SK-N-DZ (cell line): ENCODE measurements at regions not wholly inside any gene's neighbourhood (a gene's known extent, or its start where the extent isn't known, plus 50 kb on each side); places are given as distances from the start of the nearest gene placed in this dataset.

Experiments used
- DNase-seq: peaks from one replicate; pipeline ENCODE4 v3.0.0-alpha.2; 2015; ENCODE audit warnings: low spot score

DNA sequence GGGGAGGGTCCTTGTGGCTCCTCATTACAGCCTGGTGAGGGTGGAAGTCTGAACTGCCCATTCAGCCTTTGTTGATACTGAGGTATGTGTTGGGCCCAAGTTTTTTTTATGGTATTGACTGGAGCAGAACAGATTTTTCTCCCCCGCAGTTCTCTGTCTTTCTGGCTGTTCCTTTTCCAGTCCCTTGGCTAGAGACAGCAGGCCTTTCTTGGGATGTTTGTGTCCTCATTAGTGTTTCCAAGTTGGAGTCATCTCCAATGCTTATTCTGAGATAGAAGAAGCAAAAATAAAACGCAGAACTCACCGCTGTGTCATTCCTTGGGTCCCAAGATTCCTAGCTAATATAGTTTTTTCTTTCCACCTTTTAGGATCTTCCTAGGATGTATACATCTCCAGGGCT lies 193.3 kb downstream of the RAMP3 start:
- DNase-seq: no peak

DNA sequence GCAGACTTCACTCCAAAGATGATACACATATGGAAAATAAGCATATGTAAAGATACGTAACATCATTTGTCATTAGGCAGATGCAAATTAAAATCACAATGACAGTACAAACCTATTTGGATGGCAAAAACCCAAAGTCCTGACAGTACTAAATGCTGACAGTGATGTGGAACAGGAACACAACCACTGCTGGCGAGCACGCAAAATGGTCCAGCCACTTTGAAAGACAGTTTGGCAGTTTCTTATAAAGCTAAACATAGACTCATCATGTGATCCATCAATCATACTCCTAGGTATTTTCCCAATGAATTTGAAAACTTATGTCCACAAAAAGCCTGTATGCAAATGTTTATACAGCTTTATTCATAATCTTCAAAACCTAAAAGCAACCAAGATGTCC lies 200.7 kb downstream of the RAMP3 start:
- DNase-seq: no peak

DNA sequence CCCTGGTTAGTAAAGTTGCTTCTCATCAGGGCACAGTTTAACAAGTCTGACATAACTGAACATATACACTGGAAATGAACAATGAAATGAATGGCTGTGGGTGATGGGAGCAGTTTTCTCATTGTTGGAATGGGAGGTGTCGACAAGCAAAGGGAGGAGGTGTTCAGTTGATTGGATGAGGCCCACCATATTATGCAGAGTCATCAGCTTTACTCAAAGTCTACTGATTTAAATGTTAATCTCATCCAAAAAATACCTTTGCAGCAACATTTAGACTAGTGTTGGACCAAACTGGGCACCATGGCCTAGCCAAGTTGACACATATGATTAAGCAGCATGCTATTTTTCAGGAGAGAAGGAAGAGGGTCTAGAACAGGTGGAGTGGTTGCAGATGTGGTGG lies 201.7 kb downstream of the RAMP3 start:
- no peak for DNase-seq

DNA sequence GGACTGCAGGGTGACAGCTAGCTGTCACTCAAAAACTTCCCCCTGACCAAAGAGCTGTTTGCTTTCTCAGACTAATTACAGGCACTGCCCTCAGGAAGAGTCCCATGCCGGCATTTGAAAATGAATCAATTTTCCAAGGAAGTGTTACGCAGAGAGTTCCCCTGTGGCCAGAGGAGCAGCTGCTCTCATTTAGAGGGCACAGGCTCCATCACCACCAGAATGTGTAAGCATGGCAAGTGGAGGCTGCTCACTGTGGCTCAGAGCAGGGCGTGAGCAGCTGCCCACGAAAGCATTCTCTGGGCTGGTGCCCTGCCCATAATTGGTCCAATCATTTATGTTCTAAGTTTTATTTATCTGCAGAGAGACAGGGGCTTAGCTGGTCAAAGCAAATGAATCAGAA lies 202.2 kb downstream of the RAMP3 start:
- DNase-seq: no peak

DNA sequence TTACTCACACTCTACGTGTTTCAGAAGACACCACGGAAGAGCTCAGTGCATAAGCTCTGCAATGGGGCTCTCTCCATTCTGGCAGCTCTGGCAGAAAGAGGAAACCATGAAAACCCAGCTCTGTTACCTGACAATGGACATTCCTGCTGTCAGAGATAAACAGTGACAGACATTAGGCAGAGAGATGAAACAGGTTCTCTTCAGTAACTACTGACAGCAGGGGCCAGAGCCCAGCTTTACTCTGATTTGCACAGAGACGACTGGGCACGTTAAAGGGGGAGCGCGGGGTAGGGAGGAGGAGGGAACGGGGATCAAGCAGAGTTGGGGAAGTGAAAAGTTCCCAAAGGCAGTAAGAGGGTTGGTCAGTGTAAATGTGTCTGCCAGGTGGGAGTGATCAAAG lies 206.1 kb downstream of the RAMP3 start:
- DNase-seq: peak; percentile 48

DNA sequence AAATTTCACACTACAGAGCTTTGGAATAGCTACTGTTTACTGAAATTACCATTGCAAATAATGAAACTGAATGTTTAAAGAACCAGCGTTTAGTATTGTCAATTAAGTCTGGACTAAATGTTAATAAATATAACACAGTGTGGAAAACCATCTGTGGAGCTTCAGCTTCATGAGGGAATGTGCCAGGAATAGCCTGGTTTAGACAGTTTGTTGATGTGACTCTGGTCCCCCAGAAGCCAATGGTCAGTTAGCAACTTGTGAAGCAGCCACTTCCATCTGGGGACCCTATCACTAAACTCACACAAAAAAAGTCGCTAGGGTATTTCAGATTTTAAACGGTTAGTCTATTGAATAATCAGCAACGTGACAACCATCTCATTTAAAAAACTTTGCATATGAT lies 207.8 kb downstream of the RAMP3 start:
- no peak for DNase-seq

DNA sequence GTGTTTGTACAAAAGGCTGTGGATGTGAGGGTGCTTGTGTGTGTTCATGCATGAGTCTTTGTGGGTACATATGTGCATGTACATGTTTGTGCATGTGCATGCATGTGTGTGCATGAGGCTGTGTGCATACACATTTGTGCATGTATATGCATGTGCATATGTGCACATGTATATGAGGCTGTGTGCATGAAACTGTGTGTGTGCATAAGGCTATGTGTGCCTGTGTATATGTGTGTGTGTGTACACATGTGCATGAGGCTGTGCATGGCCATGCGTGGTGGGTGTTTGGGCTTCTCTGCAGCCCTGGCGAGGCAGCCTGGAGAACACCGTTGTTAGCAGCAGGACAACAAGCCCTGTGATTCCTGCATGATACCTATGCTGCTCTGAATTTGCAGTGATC lies 207.7 kb upstream of the ADCY1 start:
- DNase-seq: no peak

DNA sequence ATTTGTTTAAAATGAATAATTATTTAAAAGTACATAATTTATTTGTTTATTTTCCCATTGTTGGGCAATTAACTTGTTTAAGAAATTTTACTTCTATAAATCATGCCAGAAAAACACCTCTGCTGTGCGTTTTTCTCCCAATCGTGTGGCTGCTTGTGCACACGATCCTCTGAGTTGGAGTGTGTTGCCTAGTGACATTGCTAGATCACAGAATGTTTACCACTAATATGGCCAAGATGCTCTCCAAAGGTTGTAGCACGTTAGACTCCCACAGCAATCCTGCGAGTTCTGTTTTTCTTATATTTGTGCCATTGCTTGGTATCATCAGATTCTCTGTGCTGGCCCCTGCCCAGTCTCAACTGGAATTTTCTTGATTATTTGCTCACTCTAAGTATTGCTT lies 207.1 kb upstream of the ADCY1 start:
- DNase-seq: no peak

DNA sequence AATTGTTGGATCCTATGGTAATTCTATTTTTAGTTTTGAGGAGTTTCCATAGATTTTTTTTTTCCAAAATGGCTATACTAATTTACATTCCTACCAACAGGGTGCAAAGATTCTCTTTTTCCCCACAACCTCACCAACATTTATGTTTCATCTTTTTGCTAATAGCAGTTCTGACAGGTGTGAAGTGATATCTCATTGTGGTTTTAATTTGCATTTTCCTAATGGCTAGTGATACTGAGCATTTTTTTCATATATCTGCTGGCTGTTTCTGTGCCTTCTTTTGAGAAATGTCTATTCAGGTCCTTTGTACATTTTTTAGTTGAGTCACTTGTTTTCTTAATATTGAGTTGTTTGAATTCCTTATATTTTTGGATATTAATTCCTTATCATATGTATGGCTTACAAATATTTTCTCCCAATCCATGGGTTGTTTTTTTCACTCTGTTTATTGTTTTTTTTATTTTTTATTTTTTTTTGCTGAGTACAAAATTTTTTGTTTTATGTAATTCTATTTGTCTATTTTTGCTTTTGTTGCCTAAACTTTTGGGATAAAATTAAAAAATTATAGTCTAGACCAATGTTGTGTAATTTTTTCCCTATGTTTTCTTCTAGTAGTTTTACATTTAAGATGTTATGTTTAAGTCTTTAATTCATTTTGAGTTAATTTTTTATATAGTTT lies 205.9 kb upstream of the ADCY1 start:
- no peak for DNase-seq

DNA sequence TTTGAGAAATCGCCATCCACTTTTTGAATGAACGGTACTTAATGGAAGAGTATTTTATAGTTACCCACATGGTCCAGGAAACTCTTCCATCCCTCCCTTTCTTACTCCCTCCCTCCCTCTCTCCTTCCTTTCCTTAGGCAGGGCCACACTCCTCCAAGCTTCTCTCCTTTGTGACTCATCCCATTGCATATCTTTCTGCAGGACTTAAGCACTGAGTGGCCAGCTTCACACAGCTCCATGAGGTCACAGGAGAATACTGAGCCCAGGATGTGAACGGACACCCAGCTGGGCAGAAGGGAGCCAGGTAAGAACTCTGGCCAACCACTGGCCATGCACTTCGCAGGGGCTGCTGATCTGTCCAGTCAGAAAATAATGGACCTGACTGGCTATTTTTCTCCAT lies 189.7 kb upstream of the ADCY1 start:
- DNase-seq: no peak

DNA sequence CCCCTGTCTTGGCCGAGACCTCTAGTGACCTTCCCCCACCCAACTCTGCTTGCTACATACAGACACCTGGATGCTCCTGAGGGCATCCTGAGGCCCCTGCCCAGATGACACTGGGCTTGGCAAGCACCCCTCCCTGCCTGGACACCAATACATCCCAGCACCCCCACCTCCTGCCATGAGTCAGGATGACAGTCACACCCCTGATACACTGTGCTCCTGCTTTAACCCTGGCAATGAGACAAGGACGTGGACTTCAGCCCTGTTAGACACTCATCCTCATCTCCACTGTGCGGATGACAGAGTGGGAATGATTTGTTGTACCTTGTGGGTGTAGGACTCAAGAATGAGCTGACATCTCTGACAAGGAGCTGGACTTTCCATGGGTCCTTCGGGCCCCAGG lies 186.3 kb upstream of the ADCY1 start:
- DNase-seq: no peak

DNA sequence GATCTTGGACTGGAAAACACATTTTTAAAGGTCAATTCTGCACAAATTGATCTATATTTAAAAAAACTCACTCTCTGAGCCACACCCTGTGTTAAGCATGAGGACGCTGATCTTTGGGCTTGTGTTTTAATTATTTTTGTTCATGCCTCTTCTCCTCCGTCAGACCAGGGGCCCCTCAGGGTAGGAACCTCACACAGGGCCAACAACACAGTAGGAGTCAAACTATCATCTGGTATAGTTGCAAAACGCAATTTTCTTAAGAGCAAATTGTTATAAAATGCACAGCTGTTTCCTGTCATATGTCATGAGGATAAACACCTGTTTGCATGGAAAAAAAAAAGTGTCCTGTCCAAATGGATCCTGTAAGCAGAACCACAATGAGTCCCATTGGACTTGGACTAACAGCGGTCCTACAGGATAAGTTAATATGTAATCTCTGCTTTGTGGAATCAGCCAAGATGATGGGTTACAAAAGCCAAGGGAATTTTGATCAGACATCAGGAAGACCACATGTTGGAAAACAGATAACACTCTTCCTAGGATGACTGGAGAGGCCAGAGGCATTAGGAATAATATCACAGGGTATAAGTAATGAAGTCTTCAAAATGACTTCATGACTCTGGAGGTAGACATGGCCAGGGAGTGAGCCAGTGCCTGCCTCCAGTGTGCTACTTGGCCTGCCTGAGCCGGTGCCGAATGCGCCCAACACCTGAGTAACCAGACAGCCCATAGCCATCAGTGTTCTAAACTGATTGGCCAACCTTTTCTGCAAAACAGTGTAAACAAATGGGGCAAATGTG lies 184.9 kb upstream of the ADCY1 start:
- DNase-seq: no peak

DNA sequence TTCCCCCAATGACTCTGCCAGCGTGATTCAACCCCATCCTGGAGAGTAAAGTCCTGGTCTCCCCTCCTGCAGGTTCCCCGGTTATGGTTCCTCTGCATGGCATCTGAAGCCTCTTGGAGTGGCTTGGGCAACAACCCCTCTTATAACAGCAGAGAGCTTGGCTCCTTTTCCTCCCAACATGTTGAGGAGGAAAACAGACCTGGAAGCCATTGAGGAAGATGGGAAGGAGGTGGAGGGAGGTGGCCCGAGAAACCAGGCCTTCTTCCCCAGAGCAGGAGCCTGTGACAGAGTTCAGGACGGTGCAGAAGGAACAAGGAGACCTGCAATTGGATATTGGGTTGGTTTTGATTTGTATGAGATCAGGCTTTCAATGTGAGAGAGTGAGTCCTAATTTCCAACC lies 184.0 kb upstream of the ADCY1 start:
- no peak for DNase-seq

DNA sequence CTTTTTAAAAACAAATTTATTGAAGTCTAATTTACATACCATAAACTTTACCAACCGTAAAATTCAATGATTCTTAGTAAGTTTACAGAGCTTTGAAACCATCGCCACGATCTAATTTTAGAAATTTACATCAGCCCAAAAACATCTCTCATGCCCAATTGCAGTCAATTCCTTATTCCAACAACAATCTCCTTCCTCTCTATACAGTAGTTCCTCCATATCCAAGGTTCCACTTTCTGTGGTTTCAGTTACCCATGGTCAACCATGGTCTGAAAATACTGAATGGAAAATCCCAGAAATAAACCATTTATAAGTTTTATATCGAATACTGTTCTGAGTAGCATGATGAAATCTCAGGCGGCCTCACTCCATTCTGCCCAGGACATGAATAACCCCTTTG lies 183.4 kb upstream of the ADCY1 start:
- no peak for DNase-seq

DNA sequence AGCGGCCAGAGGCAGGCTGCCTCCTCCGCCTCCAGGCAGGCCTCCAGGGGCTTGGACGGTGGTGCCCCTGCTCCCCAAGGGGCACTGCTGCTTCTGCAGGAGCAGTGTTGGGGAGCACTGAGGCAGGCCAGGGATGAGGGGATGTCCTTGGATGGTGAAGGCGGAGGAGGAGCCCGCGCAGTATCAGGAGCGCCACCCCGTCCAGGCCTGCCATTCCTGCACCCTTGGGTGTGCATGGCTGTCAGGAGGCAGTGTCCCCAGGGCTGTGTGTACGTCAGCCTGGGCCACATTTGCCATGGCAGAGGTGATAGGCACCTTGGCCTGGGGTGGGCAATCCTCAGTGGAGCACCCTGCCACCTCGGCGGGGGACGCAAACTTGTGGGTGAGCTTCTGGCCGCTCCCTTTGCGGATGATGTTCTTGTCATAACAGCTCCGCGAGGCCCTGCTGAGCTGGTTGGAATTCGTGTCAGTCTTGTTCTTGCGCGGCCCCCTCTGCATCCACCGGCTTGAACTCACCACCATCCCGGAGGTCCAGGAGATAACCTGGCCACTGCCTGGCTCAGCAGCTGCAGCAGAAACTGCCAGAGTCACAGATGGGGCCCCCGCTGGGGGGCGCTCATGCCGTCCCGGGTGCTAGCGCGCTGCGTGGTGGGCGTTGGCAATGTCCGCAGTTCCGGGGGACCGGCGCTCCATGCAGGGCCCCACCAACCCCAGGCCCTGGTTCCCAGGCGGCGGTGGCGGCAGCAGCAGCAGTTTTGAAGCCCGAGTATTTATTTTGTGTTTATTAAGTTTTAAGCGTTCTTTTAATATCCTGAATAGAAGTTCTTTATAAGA lies 182.3 kb upstream of the ADCY1 start:
- DNase-seq: no peak

DNA sequence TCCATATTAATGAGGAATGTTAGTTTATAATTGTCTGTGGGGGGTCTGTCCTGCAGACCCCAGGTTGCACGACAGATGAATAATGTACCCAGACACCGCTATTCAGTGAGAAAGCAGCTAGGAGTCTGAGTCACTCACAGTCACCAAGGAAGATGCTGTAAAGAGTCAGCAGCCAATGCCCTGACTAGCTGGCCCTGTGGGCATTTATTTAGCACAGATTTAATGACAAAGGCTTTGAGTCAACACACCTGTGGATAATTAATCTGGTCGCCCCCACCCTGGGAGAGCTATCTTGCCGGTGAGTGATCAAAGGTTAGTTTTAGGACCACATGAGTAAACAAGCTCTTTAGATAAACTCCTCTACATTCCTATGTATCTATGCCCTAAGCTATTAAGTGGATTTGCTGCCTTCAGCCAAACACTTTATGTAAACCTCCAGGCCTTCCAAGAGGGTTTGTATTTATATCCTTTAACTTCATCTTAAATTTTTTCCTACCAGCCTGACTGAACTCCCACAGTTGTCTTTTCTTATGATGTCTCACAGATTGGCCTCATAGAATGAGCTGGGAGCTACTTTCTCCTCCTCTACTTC lies 180.0 kb upstream of the ADCY1 start:
- no peak for DNase-seq

DNA sequence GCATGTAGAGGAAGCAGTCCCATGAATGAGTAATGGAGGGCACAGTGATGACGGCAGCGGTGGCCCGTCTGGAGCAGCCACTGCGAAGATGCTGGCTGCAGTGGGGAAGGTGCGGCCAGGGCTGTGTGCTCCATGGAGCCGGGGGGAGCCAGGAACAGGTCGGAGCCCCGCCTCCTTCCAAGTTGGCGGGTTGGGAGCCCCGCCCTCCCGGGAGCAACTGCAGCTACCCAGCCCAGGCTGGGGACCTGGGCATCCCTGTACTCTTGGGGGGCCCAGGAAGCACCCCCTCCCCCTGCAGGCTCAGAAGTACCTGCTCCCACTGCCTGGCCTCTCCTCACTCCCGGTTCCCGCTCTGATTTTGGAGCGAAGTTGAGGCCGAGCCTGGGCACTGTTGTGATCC lies 175.1 kb upstream of the ADCY1 start:
- DNase-seq: no peak

DNA sequence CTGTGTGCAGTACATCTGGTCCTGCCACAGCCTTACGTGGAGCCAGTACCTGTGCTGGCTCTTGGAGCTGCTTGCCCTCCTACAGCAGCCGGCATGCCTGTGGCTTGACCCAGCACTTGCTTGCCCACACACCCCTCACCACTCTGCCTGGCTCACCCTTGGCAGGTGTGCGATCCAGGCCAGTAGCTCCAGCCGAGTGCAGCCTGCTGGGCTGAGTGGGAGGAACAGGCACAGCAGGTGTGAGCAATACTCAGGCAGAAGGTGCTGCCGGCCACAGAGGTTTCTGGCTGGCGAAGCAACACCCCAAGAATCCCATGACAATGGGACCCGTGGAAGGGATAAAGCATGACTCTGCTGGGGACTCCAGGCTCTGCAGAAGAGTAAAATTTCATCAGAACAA lies 173.5 kb upstream of the ADCY1 start:
- DNase-seq: no peak

DNA sequence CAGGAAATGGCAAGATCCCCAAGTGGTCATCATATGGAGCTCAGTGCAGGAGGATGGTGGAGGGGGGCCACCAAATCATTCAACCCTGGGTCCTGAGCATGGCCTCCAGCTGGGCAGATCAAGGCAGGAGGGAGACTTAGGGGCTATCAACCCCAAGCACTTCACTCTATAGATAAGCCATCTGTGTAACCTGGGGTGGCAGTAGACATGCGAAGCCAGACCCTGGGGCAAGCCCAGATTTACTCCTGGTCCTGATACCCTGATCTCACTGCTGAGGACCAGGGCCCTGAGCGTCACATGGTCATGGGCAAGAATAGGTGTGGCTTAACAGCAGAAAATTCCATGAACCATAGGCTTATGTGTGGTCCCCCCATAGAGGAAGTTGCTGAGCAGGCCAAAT lies 173.0 kb upstream of the ADCY1 start:
- DNase-seq: no peak

DNA sequence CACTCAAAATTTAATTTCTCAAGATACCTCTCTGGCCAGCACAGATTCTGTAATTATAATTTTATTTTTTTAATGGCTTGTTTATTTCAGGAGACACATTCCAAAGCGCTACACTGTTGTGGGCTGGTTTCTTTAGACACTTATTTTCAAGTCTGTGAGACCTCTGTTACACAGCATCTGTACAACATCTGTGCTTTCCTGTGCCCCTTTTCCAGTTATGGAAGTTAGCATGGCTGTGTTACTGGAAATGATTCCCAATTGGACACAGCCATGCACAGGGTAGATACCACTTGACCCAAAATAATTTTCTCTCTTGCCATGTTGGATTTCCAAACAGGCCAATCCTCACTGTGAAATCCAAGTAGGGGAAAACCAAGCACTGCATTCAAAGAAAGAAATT lies 172.3 kb upstream of the ADCY1 start:
- no peak for DNase-seq

DNA sequence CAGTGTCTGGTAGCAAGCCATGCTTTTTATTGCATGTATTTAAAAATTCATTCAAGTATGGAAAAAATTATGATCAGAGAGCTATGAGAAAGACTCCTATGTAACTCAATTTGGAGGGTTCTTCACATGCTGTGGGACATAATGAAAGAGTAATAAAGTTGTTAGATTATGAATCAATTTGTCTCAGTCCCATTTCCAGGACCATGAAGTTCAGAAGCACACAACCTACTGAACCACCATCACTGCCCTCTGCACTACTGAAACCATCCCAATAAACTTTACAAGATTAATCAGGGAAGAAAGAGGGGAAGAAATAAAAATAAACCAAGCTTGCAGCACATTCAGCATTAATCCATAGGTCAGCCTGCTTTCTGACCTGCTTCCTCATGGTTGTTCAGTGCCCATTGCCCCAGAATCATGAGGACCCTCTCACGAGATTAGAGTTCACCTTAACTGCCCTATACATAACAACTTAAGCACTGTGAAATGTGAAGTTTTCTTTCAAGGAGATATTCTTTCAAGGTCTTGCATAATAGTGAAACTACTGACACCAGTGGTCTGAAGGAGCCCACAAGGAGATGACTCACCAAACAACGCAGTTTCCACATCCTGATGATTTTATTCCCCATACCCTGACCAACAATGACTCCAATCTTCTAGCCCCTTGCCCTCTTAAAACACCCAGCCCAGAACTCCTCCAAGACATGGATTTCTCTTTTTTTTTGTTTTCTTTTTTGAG lies 171.5 kb upstream of the ADCY1 start:
- DNase-seq: no peak

DNA sequence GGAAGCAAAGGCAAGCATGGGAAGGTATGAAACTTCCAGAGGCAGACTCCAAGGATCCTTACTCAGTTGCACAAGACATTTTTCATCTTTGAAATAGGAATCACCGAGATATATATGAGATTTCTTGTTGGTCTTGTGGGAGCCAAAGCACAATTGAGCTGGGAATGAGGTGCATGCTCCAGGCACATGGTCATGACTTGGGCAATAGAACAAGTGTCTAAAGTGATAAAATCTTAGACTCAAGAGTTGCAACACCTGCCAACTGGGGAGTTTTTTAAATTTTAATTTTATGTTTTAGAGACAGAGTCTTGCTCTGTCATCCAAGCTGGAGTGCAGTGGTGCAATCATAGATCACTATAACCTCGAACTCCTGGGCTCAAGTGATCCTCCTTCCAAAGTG lies 169.5 kb upstream of the ADCY1 start:
- no peak for DNase-seq
